ENCODE measurements at regions not wholly inside any gene's neighbourhood (a gene's known extent, or its start where the extent isn't known, plus 50 kb on each side); places are given as distances from the start of the nearest gene placed in this dataset.
"Not testable (repeated sequence)": the region's sequence is repeated elsewhere in the genome, so short reads cannot be mapped to it uniquely, and the experiment has no call there.

- no peak for TF ChIP-seq ZNF462 (CRISPR knock-in tag; IDR thresholded peaks at IDR 0.05)
- TF ChIP-seq POLR2AphosphoS5 (IDR thresholded peaks at IDR 0.05; ENCODE audit: low read depth): no peak
- no peak for TF ChIP-seq ZNF331 (CRISPR knock-in tag; IDR thresholded peaks at IDR 0.05; ENCODE audit: low read depth)
- TF ChIP-seq CTCF (conservative IDR thresholded peaks at IDR 0.05; ENCODE audit: low read depth in 2 of 2): no peak
- TF ChIP-seq EZH2phosphoT487 (IDR thresholded peaks at IDR 0.05; ENCODE audit: unreplicated experiment): no peak
- TF ChIP-seq ZNF114 (CRISPR knock-in tag; IDR thresholded peaks at IDR 0.05): no peak
- no peak for TF ChIP-seq NANOG (IDR thresholded peaks at IDR 0.05; ENCODE audit: borderline replicate concordance)
- TF ChIP-seq EZH2 (IDR thresholded peaks at IDR 0.05; ENCODE audit: low read depth, unreplicated experiment): no peak
These were observed 351.9 kb upstream of the POU5F2 start (continued) for GRCh38 chr5:94093300-94093699.

GRCh38 chr5:94086635-94087034 lies 345.2 kb upstream of the POU5F2 start:
- not testable (repeated sequence) for H2AFZ ChIP-seq; H3K4me3 ChIP-seq; H3K36me3 ChIP-seq (ENCODE audit: insufficient read depth); H3K27ac ChIP-seq (ENCODE audit: low read depth); H3K9me2 ChIP-seq (ENCODE audit: insufficient read depth); H3K79me2 ChIP-seq (replicated peaks; ENCODE audit: insufficient read depth); H3K4me1 ChIP-seq (ENCODE audit: insufficient read depth); H3K9me3 Mint-ChIP-seq; H3K27me3 Mint-ChIP-seq (ENCODE audit: insufficient read depth, low read depth, poor library complexity); H3F3A ChIP-seq (replicated peaks; ENCODE audit: low read depth); H3K27ac Mint-ChIP-seq; H3K4me1 Mint-ChIP-seq; H3K4me3 Mint-ChIP-seq; H3K36me3 Mint-ChIP-seq (ENCODE audit: low read depth); H3K4me2 ChIP-seq; H3K27me3 ChIP-seq (ENCODE audit: insufficient read depth); H4K20me1 ChIP-seq (replicated peaks; ENCODE audit: insufficient read depth)
- peak; percentile 79 to 81 for TF ChIP-seq CTCF (conservative IDR thresholded peaks at IDR 0.05; ENCODE audit: low read depth in 2 of 2)
- peak; percentile 32; the same call in 2 of the 3 replicates for ATAC-seq
- peak; percentile 65 for DNase-seq (ENCODE audit: low spot score)
